SKM-1 (cell line): ENCODE measurements at regions not wholly inside any gene's neighbourhood (a gene's known extent, or its start where the extent isn't known, plus 50 kb on each side); places are given as distances from the start of the nearest gene placed in this dataset.
"Not testable (repeated sequence)": the region's sequence is repeated elsewhere in the genome, so short reads cannot be mapped to it uniquely, and the experiment has no call there.

Experiments
- DNase-seq: peaks from one replicate; lab custom pipeline; 2025; ENCODE audit not compliant: unreplicated experiment; lab: John Stamatoyannopoulos, UW

GRCh38 chr16:66116163-66117002 lies 250.1 kb upstream of the CDH5 start:
- DNase-seq: no peak

GRCh38 chr16:66115373-66115772 lies 251.1 kb upstream of the CDH5 start:
- no peak for DNase-seq

GRCh38 chr16:66113223-66113622 lies 253.3 kb upstream of the CDH5 start:
- DNase-seq: no peak

- no peak for DNase-seq
Measured at GRCh38 chr16:66109677-66110076, 256.8 kb upstream of the CDH5 start.

- DNase-seq: no peak
Measured at GRCh38 chr16:66107661-66108060, 258.8 kb upstream of the CDH5 start.

GRCh38 chr16:66103211-66103610 lies 263.3 kb upstream of the CDH5 start:
- no peak for DNase-seq

- no peak for DNase-seq
Measured at GRCh38 chr16:66099306-66099705, 267.2 kb upstream of the CDH5 start.

- no peak for DNase-seq
Measured at GRCh38 chr16:66097751-66098150, 268.7 kb upstream of the CDH5 start.

- no peak for DNase-seq
Measured at GRCh38 chr16:66095676-66096075, 270.8 kb upstream of the CDH5 start.

- DNase-seq: no peak
Measured at GRCh38 chr16:66093191-66093590, 273.3 kb upstream of the CDH5 start.

- no peak for DNase-seq
Measured at GRCh38 chr16:66091471-66091891, 275.0 kb upstream of the CDH5 start.

GRCh38 chr16:66088681-66089080 lies 277.8 kb upstream of the CDH5 start:
- DNase-seq: no peak

GRCh38 chr16:66087308-66087707 lies 279.2 kb upstream of the CDH5 start:
- no peak for DNase-seq

- no peak for DNase-seq
Measured at GRCh38 chr16:66085651-66086050, 280.8 kb upstream of the CDH5 start.

- not testable (repeated sequence) for DNase-seq
Measured at GRCh38 chr16:66084731-66085130, 281.8 kb upstream of the CDH5 start.

GRCh38 chr16:66084306-66084705 lies 282.2 kb upstream of the CDH5 start:
- no peak for DNase-seq

- no peak for DNase-seq
Measured at GRCh38 chr16:66083171-66083570, 283.3 kb upstream of the CDH5 start.

GRCh38 chr16:66082424-66082823 lies 284.1 kb upstream of the CDH5 start:
- no peak for DNase-seq

GRCh38 chr16:66081775-66082366 lies 284.6 kb upstream of the CDH5 start:
- DNase-seq: no peak

- no peak for DNase-seq
Measured at GRCh38 chr16:66079671-66080334, 286.7 kb upstream of the CDH5 start.

GRCh38 chr16:66070140-66070917 lies 296.2 kb upstream of the CDH5 start:
- DNase-seq: no peak
